Mesendoderm (in vitro differentiated cells): ENCODE measurements at regions not wholly inside any gene's neighbourhood (a gene's known extent, or its start where the extent isn't known, plus 50 kb on each side); places are given as distances from the start of the nearest gene placed in this dataset.

Source experiments
- DNase-seq: peaks from one replicate; pipeline ENCODE4 v3.0.0; 2013
- H2AK5ac ChIP-seq: 2 replicates; pipeline ENCODE4 v1.6.1; 2013; ENCODE audit warnings: low read length, inconsistent platforms
- H2BK120ac ChIP-seq: 2 replicates; pipeline ENCODE4 v1.6.1; 2013; ENCODE audit warnings: low read depth, mild to moderate bottlenecking, low read length, moderate library complexity, mixed read lengths
- H2BK15ac ChIP-seq: replicated peaks from 2 replicates; pipeline ENCODE4 v1.6.1; 2013; ENCODE audit warnings: low read depth, mild to moderate bottlenecking, moderate library complexity
- H2BK5ac ChIP-seq: 2 replicates; pipeline ENCODE4 v1.6.1; 2013; ENCODE audit warnings: low read length, inconsistent platforms
- H3K18ac ChIP-seq: 2 replicates; pipeline ENCODE4 v1.6.1; 2013; ENCODE audit warnings: mild to moderate bottlenecking, low read length, mixed read lengths
- H3K23ac ChIP-seq: one replicate; pipeline ENCODE4 v1.6.1; 2013; ENCODE audit warnings: low read length
- H3K27ac ChIP-seq: 2 replicates; pipeline ENCODE4 v1.5.1; 2013; ENCODE audit warnings: low read depth, mild to moderate bottlenecking, inconsistent platforms, low read length, moderate library complexity
- H3K27me3 ChIP-seq: 2 replicates; pipeline ENCODE4 v1.6.1; 2013; ENCODE audit warnings: low read length, control low read depth, mild to moderate bottlenecking, inconsistent platforms; ENCODE audit not compliant: insufficient read depth, poor library complexity
- H3K36me3 ChIP-seq: 2 replicates; pipeline ENCODE4 v1.6.1; 2013; ENCODE audit warnings: low read length, inconsistent platforms; ENCODE audit not compliant: control insufficient read depth, insufficient read depth
- H3K4ac ChIP-seq: one replicate; pipeline ENCODE4 v1.6.1; 2013; ENCODE audit warnings: low read depth, mild to moderate bottlenecking, low read length, moderate library complexity
- H3K4me1 ChIP-seq: 2 replicates; pipeline ENCODE4 v1.6.1; 2013; ENCODE audit warnings: low read depth, low read length, inconsistent platforms; ENCODE audit not compliant: control insufficient read depth
- H3K4me2 ChIP-seq: 2 replicates; pipeline ENCODE4 v1.6.1; 2013; ENCODE audit warnings: low read length
- H3K4me3 ChIP-seq: 2 replicates; pipeline ENCODE4 v1.5.1; 2013; ENCODE audit warnings: mild to moderate bottlenecking, low read length
- H3K56ac ChIP-seq: one replicate; pipeline ENCODE4 v1.6.1; 2013; ENCODE audit warnings: low read length
- H3K79me1 ChIP-seq: 2 replicates; pipeline ENCODE4 v1.6.1; 2013; ENCODE audit warnings: low read length, inconsistent platforms
- H3K79me2 ChIP-seq: 2 replicates; pipeline ENCODE4 v1.6.1; 2013; ENCODE audit warnings: mild to moderate bottlenecking, low read length; ENCODE audit not compliant: control insufficient read depth, insufficient read depth
- H3K9ac ChIP-seq: 2 replicates; pipeline ENCODE4 v1.6.1; 2013; ENCODE audit warnings: low read length, inconsistent platforms
- H4K5ac ChIP-seq: one replicate; pipeline ENCODE4 v1.6.1; 2013; ENCODE audit warnings: low read length
- H4K8ac ChIP-seq: one replicate; pipeline ENCODE4 v1.6.1; 2013; ENCODE audit warnings: low read depth, mild to moderate bottlenecking, control low read depth, low read length, moderate library complexity
- WGBS: extraction: QIAGEN DNeasy Blood & Tissue Kit; methylation state at CpG from one replicate; pipeline ENCODE4 v1.1.7; 2013; ENCODE audit warnings: low lambda C conversion rate, missing lambda C conversion rate; ENCODE audit not compliant: insufficient coverage; ENCODE audit errors: extremely low coverage; 5-methylcytosine and 5-hydroxymethylcytosine counted together

GRCh38 chr1:8207202-8207601 is 110.7 kb upstream of the SLC45A1 start:
- Histone ChIP-seq H3K4me3 (no peak overlapping the region), H3K56ac (no peak overlapping the region), H2BK15ac (no peak overlapping the region), H3K79me1 (no peaks in the 10 kb centered on the region), H2BK120ac (no peak overlapping the region), H4K5ac (no peak overlapping the region), H4K8ac (no peak overlapping the region), H3K23ac (no peak overlapping the region), H3K9ac (no peak overlapping the region), H3K18ac (no peak overlapping the region), H3K27ac (no peak overlapping the region), H2BK5ac (no peak overlapping the region), H3K4me2 (no peak overlapping the region), H3K4ac (no peak overlapping the region), H3K27me3 (no peaks in the 10 kb centered on the region), H2AK5ac (no peak overlapping the region), H3K79me2 (no peaks in the 10 kb centered on the region), H3K36me3 (no peaks in the 10 kb centered on the region), H3K4me1 (no peaks in the 10 kb centered on the region)
- DNase-seq, result no peak
- no CpG with 5 or more reads among the region's 8 CpGs for WGBS

GRCh38 chr1:8206391-8206790 is 111.5 kb upstream of the SLC45A1 start:
- no CpG with 5 or more reads among the region's 7 CpGs for WGBS
- H3K18ac ChIP-seq, result no peak overlapping the region
- no peaks in the 10 kb centered on the region for H3K36me3 ChIP-seq
- no peak overlapping the region for H2BK120ac ChIP-seq
- no peaks in the 10 kb centered on the region for H3K27me3 ChIP-seq
- H3K4me2 ChIP-seq, result no peak overlapping the region
- H2BK15ac ChIP-seq, result no peak overlapping the region
- no peak overlapping the region for H3K9ac ChIP-seq
- H3K79me1 ChIP-seq, result no peaks in the 10 kb centered on the region
- no peak for DNase-seq
- H4K8ac ChIP-seq, result no peak overlapping the region
- H4K5ac ChIP-seq, result no peak overlapping the region
- H3K56ac ChIP-seq, result no peak overlapping the region
- H3K79me2 ChIP-seq, result no peaks in the 10 kb centered on the region
- no peak overlapping the region for H3K4ac ChIP-seq
- no peak overlapping the region for H3K23ac ChIP-seq
- H3K27ac ChIP-seq, result no peak overlapping the region
- H2AK5ac ChIP-seq, result no peak overlapping the region
- peaks cover under 1% of the 10 kb centered on the region for H3K4me1 ChIP-seq
- no peak overlapping the region for H3K4me3 ChIP-seq
- H2BK5ac ChIP-seq, result no peak overlapping the region

DNA sequence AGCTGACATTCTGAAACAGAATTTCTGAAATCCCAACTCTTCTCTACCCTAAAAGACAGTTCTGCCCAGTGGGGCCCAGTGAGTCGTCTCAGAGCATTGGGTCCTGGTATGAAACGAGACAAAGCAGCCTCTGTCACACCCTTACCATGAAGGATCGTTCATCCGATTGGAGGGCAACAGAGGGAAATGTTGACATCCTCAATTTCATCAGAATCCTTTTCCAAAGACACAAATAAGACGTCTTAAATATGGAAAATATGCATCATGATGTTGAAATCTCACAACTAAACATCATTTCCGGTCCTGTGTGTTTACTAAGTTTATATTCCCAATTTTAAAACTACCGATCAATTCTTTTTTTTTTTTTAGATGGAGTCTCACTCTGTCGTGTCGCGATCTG is 112.1 kb upstream of the SLC45A1 start:
- no peak for DNase-seq
- Histone ChIP-seq H3K4me2 (no peak overlapping the region), H4K8ac (no peak overlapping the region), H3K9ac (no peak overlapping the region), H2BK120ac (no peak overlapping the region), H2AK5ac (no peak overlapping the region), H3K23ac (no peak overlapping the region), H3K27ac (no peak overlapping the region), H3K79me2 (no peaks in the 10 kb centered on the region), H3K4me1 (peaks cover 2% of the 10 kb centered on the region), H3K79me1 (no peaks in the 10 kb centered on the region), H3K36me3 (no peaks in the 10 kb centered on the region), H3K27me3 (no peaks in the 10 kb centered on the region), H2BK15ac (no peak overlapping the region), H4K5ac (no peak overlapping the region), H3K4ac (no peak overlapping the region), H3K56ac (no peak overlapping the region), H3K18ac (no peak overlapping the region), H2BK5ac (no peak overlapping the region), H3K4me3 (no peak overlapping the region)
- 100% methylated on average over 2 of the region's 10 CpGs for WGBS

DNA sequence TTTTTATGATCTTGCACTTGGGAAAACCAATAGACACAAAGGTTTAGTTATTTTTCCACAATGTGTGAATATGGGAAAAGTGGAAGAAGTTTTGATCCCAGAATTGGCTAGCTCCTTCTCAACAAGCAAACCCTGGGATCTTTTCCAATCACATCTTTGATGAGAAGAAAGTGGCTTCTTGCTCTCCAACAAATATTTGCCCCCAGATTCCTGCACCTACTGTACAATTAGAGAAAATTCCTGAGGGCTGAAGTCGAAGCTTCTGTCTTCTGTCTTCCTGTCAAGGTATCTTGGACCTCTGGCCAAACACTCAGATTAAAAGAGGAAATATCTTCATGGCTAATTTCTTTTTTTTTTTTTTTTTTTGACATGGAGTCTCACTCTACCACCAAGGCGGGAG is 113.1 kb upstream of the SLC45A1 start:
- no peak overlapping the region for H3K56ac ChIP-seq
- no peak overlapping the region for H3K9ac ChIP-seq
- no peaks in the 10 kb centered on the region for H3K79me1 ChIP-seq
- H2AK5ac ChIP-seq, result no peak overlapping the region
- H3K4me2 ChIP-seq, result no peak overlapping the region
- DNase-seq, result no peak
- H3K4me1 ChIP-seq, result peaks cover 2% of the 10 kb centered on the region
- no peaks in the 10 kb centered on the region for H3K27me3 ChIP-seq
- H3K18ac ChIP-seq, result no peak overlapping the region
- no peak overlapping the region for H3K27ac ChIP-seq
- no peaks in the 10 kb centered on the region for H3K36me3 ChIP-seq
- H3K4ac ChIP-seq, result no peak overlapping the region
- H3K4me3 ChIP-seq, result no peak overlapping the region
- no peak overlapping the region for H4K5ac ChIP-seq
- no peak overlapping the region for H2BK5ac ChIP-seq
- no peak overlapping the region for H2BK15ac ChIP-seq
- H4K8ac ChIP-seq, result no peak overlapping the region
- no peak overlapping the region for H3K23ac ChIP-seq
- H3K79me2 ChIP-seq, result no peaks in the 10 kb centered on the region
- H2BK120ac ChIP-seq, result no peak overlapping the region
- no CpG with 5 or more reads among the region's 2 CpGs for WGBS

DNA sequence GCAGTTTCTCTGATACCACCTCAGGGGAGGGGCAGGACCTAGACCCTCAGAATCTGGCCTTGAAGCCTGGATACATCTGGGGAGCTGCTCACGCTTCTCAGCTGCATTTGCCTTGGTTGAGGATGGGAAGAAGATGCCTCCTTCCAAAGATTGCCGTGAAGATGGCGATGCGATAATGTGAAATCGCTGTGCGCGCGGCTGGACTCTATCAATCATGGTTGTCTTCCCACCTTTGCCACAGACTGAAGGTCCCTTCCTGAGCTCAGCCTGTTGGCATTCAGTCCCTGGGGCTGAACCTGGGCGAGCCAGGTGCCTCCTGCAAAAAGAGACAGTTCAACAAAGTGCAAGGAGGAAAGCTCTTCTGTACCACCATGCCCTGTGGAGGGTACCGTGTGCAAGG is 114.4 kb upstream of the SLC45A1 start:
- WGBS, result no CpG with 5 or more reads among the region's 10 CpGs
- Histone ChIP-seq H3K18ac (no peak overlapping the region), H3K56ac (no peak overlapping the region), H2BK5ac (no peak overlapping the region), H3K4ac (no peak overlapping the region), H3K36me3 (no peaks in the 10 kb centered on the region), H4K8ac (no peak overlapping the region), H3K79me2 (no peaks in the 10 kb centered on the region), H4K5ac (no peak overlapping the region), H2AK5ac (no peak overlapping the region), H3K27me3 (no peaks in the 10 kb centered on the region), H3K4me1 (peaks cover 2% of the 10 kb centered on the region), H3K79me1 (no peaks in the 10 kb centered on the region), H3K4me2 (no peak overlapping the region), H2BK120ac (no peak overlapping the region), H3K23ac (no peak overlapping the region), H2BK15ac (no peak overlapping the region), H3K4me3 (no peak overlapping the region), H3K27ac (no peak overlapping the region), H3K9ac (no peak overlapping the region)
- DNase-seq, result no peak

GRCh38 chr1:8203056-8203455 is 114.9 kb upstream of the SLC45A1 start:
- Histone ChIP-seq H3K27me3 (no peaks in the 10 kb centered on the region), H3K36me3 (no peaks in the 10 kb centered on the region), H3K79me1 (no peaks in the 10 kb centered on the region), H3K4me2 (no peak overlapping the region), H3K56ac (no peak overlapping the region), H2BK15ac (no peak overlapping the region), H2BK5ac (no peak overlapping the region), H4K5ac (no peak overlapping the region), H3K9ac (no peak overlapping the region), H3K18ac (no peak overlapping the region), H3K79me2 (no peaks in the 10 kb centered on the region), H3K23ac (no peak overlapping the region), H3K4me1 (peaks cover 2% of the 10 kb centered on the region), H2BK120ac (no peak overlapping the region), H2AK5ac (no peak overlapping the region), H3K4me3 (no peak overlapping the region), H3K27ac (no peak overlapping the region), H3K4ac (no peak overlapping the region), H4K8ac (no peak overlapping the region)
- no peak for DNase-seq
- WGBS, result no CpG with 5 or more reads among the region's 9 CpGs
